ENCODE measurements at regions not wholly inside any gene's neighbourhood (a gene's known extent, or its start where the extent isn't known, plus 50 kb on each side); places are given as distances from the start of the nearest gene placed in this dataset.
A peak's percentile ranks its signal among the peaks of the same experiment; 100 is the strongest.

- no peaks in the 10 kb centered on the region for H3K36me3 ChIP-seq
- H3K4me1 ChIP-seq: no peaks in the 10 kb centered on the region
- no peak for DNase-seq
- no peak overlapping the region for H3K27ac ChIP-seq
- TF ChIP-seq CTCF (IDR thresholded peaks at IDR 0.05): no peak
- TF ChIP-seq POLR2A (IDR thresholded peaks at IDR 0.05): no peak
- intact Hi-C loops (cut with DNase I): no loop called here
- H3K27me3 ChIP-seq: no peaks in the 10 kb centered on the region
- no peak overlapping the region for H3K4me3 ChIP-seq (replicated peaks in 1 of 3)
- no peaks in the 10 kb centered on the region for H3K9me3 ChIP-seq
Measured at GRCh38 chr9:101970609-101971008, 232.2 kb upstream of the GRIN3A start.

- Histone ChIP-seq H3K9me3 (no peaks in the 10 kb centered on the region), H3K4me1 (no peaks in the 10 kb centered on the region), H3K36me3 (no peaks in the 10 kb centered on the region), H3K4me3 (replicated peaks in 1 of 3) (no peak overlapping the region), H3K27ac (no peak overlapping the region), H3K27me3 (no peaks in the 10 kb centered on the region)
- 91 to 96% methylated on average over 1 of the region's 1 CpG for WGBS, 2 donors
- no peak for DNase-seq
- intact Hi-C loops (cut with DNase I): no loop called here
- TF ChIP-seq POLR2A (IDR thresholded peaks at IDR 0.05): no peak
- no peak for TF ChIP-seq CTCF (IDR thresholded peaks at IDR 0.05)
Measured at GRCh38 chr9:101968392-101968791, 229.9 kb upstream of the GRIN3A start.

GRCh38 chr9:101966691-101967090, 228.2 kb upstream of the GRIN3A start:
- no peak for DNase-seq

GRCh38 chr9:101957705-101958104, 219.3 kb upstream of the GRIN3A start:
- H3K27me3 ChIP-seq: no peaks in the 10 kb centered on the region
- no peaks in the 10 kb centered on the region for H3K4me1 ChIP-seq
- no peak for TF ChIP-seq POLR2A (IDR thresholded peaks at IDR 0.05)
- H3K36me3 ChIP-seq: no peaks in the 10 kb centered on the region
- intact Hi-C loops (cut with DNase I): no loop called here
- no peaks in the 10 kb centered on the region for H3K9me3 ChIP-seq
- peak; percentile 2 to 10 for DNase-seq
- H3K4me3 ChIP-seq (replicated peaks in 1 of 3): no peak overlapping the region
- no peak overlapping the region for H3K27ac ChIP-seq
- WGBS, 2 donors: 21 to 35% methylated on average over 2 of the region's 2 CpGs

More at GRCh38 chr9:101966691-101967090, 228.2 kb upstream of the GRIN3A start:
- H3K4me1 ChIP-seq: no peaks in the 10 kb centered on the region
- intact Hi-C loops (cut with DNase I): no loop called here
- no peak for TF ChIP-seq CTCF (IDR thresholded peaks at IDR 0.05)
- TF ChIP-seq POLR2A (IDR thresholded peaks at IDR 0.05): no peak
- no peaks in the 10 kb centered on the region for H3K9me3 ChIP-seq
- no peaks in the 10 kb centered on the region for H3K27me3 ChIP-seq
- WGBS, 2 donors: 77 to 81% methylated on average over 1 of the region's 1 CpG
- no peak overlapping the region for H3K27ac ChIP-seq
- H3K36me3 ChIP-seq: no peaks in the 10 kb centered on the region
- no peak overlapping the region for H3K4me3 ChIP-seq (replicated peaks in 1 of 3)

- no peak overlapping the region for H3K27ac ChIP-seq
- no peaks in the 10 kb centered on the region for H3K4me1 ChIP-seq
- no peaks in the 10 kb centered on the region for H3K36me3 ChIP-seq
- intact Hi-C loops (cut with DNase I): no loop called here
- 84 to 89% methylated on average over 1 of the region's 1 CpG for WGBS, 2 donors
- no peak for TF ChIP-seq POLR2A (IDR thresholded peaks at IDR 0.05)
- H3K4me3 ChIP-seq (replicated peaks in 1 of 3): no peak overlapping the region
- DNase-seq: no peak
- H3K27me3 ChIP-seq: no peaks in the 10 kb centered on the region
- H3K9me3 ChIP-seq: no peaks in the 10 kb centered on the region
Measured at GRCh38 chr9:101951598-101951997, 213.2 kb upstream of the GRIN3A start.

- TF ChIP-seq CTCF (IDR thresholded peaks at IDR 0.05) (no peak), POLR2A (IDR thresholded peaks at IDR 0.05) (no peak)
- no peaks in the 10 kb centered on the region for H3K27me3 ChIP-seq
- H3K4me3 ChIP-seq (replicated peaks in 1 of 3): no peak overlapping the region
- H3K27ac ChIP-seq: no peak overlapping the region
- DNase-seq: no peak
- H3K36me3 ChIP-seq: no peaks in the 10 kb centered on the region
- WGBS, 2 donors: 50 to 72% methylated on average over 2 of the region's 2 CpGs
- intact Hi-C loops (cut with DNase I): no loop called here
- H3K9me3 ChIP-seq: no peaks in the 10 kb centered on the region
- H3K4me1 ChIP-seq: no peaks in the 10 kb centered on the region
Measured at GRCh38 chr9:101931756-101932155, 193.3 kb upstream of the GRIN3A start.

Data from thyroid gland (tissue), 4 donors.